IMR-90 (cell line): ENCODE measurements at regions not wholly inside any gene's neighbourhood (a gene's known extent, or its start where the extent isn't known, plus 50 kb on each side); places are given as distances from the start of the nearest gene placed in this dataset.

Source experiments
- CEBPB ChIP-seq: IDR thresholded peaks from 2 replicates; pipeline ENCODE4 v1.6.1; 2012; ENCODE audit warnings: low read depth, low read length, improper control_type of control experiment
- MXI1 ChIP-seq: IDR thresholded peaks from 2 replicates; pipeline ENCODE4 v1.6.1; 2012; ENCODE audit warnings: low read depth, mild to moderate bottlenecking, low read length, moderate library complexity, borderline replicate concordance
- TF ChIP-seq, protein P1 (sequence below): conservative IDR thresholded peaks from 2 replicates; pipeline ENCODE4 v1.5.1; 2012; ENCODE audit warnings: mild to moderate bottlenecking, low read depth, low read length, improper control_type of control experiment

DNA sequence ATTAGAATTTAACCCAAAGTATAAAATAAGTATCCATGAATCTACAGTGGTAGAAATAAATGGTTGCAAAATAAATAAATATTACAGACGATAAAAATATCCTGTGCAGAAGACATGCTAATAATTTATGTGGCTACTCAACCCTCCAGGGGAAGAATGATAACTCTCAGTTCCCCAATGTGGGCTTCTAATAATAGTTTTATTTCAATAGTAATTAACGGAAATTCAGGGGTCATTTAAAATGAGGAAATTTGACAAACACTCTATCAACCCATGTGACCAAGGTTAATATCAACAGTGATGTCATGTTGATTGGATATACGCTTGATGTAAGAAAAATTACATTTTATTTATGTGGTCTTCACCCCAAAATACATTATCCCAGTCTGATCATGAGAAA is 1082.6 kb upstream of the LRRTM3 start:
- TF ChIP-seq, protein P1, sequence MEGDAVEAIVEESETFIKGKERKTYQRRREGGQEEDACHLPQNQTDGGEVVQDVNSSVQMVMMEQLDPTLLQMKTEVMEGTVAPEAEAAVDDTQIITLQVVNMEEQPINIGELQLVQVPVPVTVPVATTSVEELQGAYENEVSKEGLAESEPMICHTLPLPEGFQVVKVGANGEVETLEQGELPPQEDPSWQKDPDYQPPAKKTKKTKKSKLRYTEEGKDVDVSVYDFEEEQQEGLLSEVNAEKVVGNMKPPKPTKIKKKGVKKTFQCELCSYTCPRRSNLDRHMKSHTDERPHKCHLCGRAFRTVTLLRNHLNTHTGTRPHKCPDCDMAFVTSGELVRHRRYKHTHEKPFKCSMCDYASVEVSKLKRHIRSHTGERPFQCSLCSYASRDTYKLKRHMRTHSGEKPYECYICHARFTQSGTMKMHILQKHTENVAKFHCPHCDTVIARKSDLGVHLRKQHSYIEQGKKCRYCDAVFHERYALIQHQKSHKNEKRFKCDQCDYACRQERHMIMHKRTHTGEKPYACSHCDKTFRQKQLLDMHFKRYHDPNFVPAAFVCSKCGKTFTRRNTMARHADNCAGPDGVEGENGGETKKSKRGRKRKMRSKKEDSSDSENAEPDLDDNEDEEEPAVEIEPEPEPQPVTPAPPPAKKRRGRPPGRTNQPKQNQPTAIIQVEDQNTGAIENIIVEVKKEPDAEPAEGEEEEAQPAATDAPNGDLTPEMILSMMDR = no peak
- TF ChIP-seq CEBPB (no peak), MXI1 (no peak)
